ENCODE measurements at regions not wholly inside any gene's neighbourhood (a gene's known extent, or its start where the extent isn't known, plus 50 kb on each side); places are given as distances from the start of the nearest gene placed in this dataset.

- Histone ChIP-seq H3K36me3 (ENCODE audit: control insufficient read depth in 4 of 4, insufficient read depth in 4 of 4, low read length in 3 of 4) (no peaks in the 10 kb centered on the region), H3K27ac (ENCODE audit: insufficient read depth in 1 of 2, low read depth in 1 of 2, low read length in 2 of 2, poor library complexity in 1 of 2, severe bottlenecking in 2 of 2) (no peak overlapping the region), H3K4me1 (ENCODE audit: control extremely low read depth in 1 of 4, control insufficient read depth in 4 of 4, insufficient read depth in 4 of 4, low read length in 3 of 4) (no peaks in the 10 kb centered on the region), H3K9me3 (ENCODE audit: control extremely low read depth in 1 of 5, control insufficient read depth in 4 of 5, insufficient read depth in 2 of 5, low read depth in 1 of 5, low read length in 4 of 5) (no peaks in the 10 kb centered on the region), H3K27me3 (replicated peaks in 2 of 5; ENCODE audit: control insufficient read depth in 4 of 5, insufficient read depth in 5 of 5, low read length in 4 of 5) (peaks cover 0 to 4% (median 0%) of the 10 kb centered on the region in 5 experiments), H3K4me3 (ENCODE audit: control insufficient read depth in 1 of 7, extremely low read depth in 1 of 7, insufficient read depth in 4 of 7, low read depth in 2 of 7, low read length in 6 of 7) (no peak overlapping the region)
- CTCF ChIA-PET = interaction anchor here (1.2 kb wide), 1 partner anchor 25 kb away, joined by 3 read pairs; no protein-coding TSS in a partner anchor
- DNase-seq = peak; percentile 12 to 37 (median 33)
- 21% methylated on average over 11 of the region's 13 CpGs for WGBS (ENCODE audit: insufficient coverage)
- POLR2A ChIA-PET = no interaction called here
These were observed 621.9 kb downstream of the ACTR3B start for GRCh38 chr7:153381275-153382040.

- H3K27ac ChIP-seq (ENCODE audit: insufficient read depth in 1 of 2, low read depth in 1 of 2, low read length in 2 of 2, poor library complexity in 1 of 2, severe bottlenecking in 2 of 2) = no peak overlapping the region
- H3K4me3 ChIP-seq (ENCODE audit: control insufficient read depth in 1 of 7, extremely low read depth in 1 of 7, insufficient read depth in 4 of 7, low read depth in 2 of 7, low read length in 6 of 7) = no peak overlapping the region
- H3K27me3 ChIP-seq (replicated peaks in 2 of 5; ENCODE audit: control insufficient read depth in 4 of 5, insufficient read depth in 5 of 5, low read length in 4 of 5) = peaks cover 0 to 4% (median 0%) of the 10 kb centered on the region in 5 experiments
- DNase-seq = no peak
- ChIA-PET POLR2A (no interaction called here), CTCF (no interaction called here)
- WGBS (ENCODE audit: insufficient coverage) = 71% methylated on average over 2 of the region's 8 CpGs
- no peaks in the 10 kb centered on the region for H3K9me3 ChIP-seq (ENCODE audit: control extremely low read depth in 1 of 5, control insufficient read depth in 4 of 5, insufficient read depth in 2 of 5, low read depth in 1 of 5, low read length in 4 of 5)
- no peaks in the 10 kb centered on the region for H3K36me3 ChIP-seq (ENCODE audit: control insufficient read depth in 4 of 4, insufficient read depth in 4 of 4, low read length in 3 of 4)
- no peaks in the 10 kb centered on the region for H3K4me1 ChIP-seq (ENCODE audit: control extremely low read depth in 1 of 4, control insufficient read depth in 4 of 4, insufficient read depth in 4 of 4, low read length in 3 of 4)
These were observed 623.1 kb downstream of the ACTR3B start for GRCh38 chr7:153382641-153383101.

- CTCF ChIA-PET = no interaction called here
- no peak for DNase-seq
- H3K27me3 ChIP-seq (replicated peaks in 2 of 5; ENCODE audit: control insufficient read depth in 4 of 5, insufficient read depth in 5 of 5, low read length in 4 of 5) = peaks cover 0 to 4% (median 0%) of the 10 kb centered on the region in 5 experiments
- WGBS (ENCODE audit: insufficient coverage) = 88% methylated on average over 1 of the region's 1 CpG
- no peak overlapping the region for H3K27ac ChIP-seq (ENCODE audit: insufficient read depth in 1 of 2, low read depth in 1 of 2, low read length in 2 of 2, poor library complexity in 1 of 2, severe bottlenecking in 2 of 2)
- POLR2A ChIA-PET = no interaction called here
- no peaks in the 10 kb centered on the region for H3K36me3 ChIP-seq (ENCODE audit: control insufficient read depth in 4 of 4, insufficient read depth in 4 of 4, low read length in 3 of 4)
- no peak overlapping the region for H3K4me3 ChIP-seq (ENCODE audit: control insufficient read depth in 1 of 7, extremely low read depth in 1 of 7, insufficient read depth in 4 of 7, low read depth in 2 of 7, low read length in 6 of 7)
- no peaks in the 10 kb centered on the region for H3K4me1 ChIP-seq (ENCODE audit: control extremely low read depth in 1 of 4, control insufficient read depth in 4 of 4, insufficient read depth in 4 of 4, low read length in 3 of 4)
- H3K9me3 ChIP-seq (ENCODE audit: control extremely low read depth in 1 of 5, control insufficient read depth in 4 of 5, insufficient read depth in 2 of 5, low read depth in 1 of 5, low read length in 4 of 5) = peaks cover 0 to 2% (median 0%) of the 10 kb centered on the region in 5 experiments
These were observed 624.2 kb downstream of the ACTR3B start for GRCh38 chr7:153383781-153384180.

GRCh38 chr7:153385502-153385901 is 626.0 kb downstream of the ACTR3B start:
- H3K4me3 ChIP-seq (ENCODE audit: control insufficient read depth in 1 of 7, extremely low read depth in 1 of 7, insufficient read depth in 4 of 7, low read depth in 2 of 7, low read length in 6 of 7) = no peak overlapping the region
- WGBS (ENCODE audit: insufficient coverage) = 83% methylated on average over 1 of the region's 2 CpGs
- ChIA-PET CTCF (interaction anchor here (0.7 to 0.9 kb wide), 2 partner anchors 12 to 260 kb away, joined by 3 read pairs; no protein-coding TSS in a partner anchor), POLR2A (no interaction called here)
- no peaks in the 10 kb centered on the region for H3K4me1 ChIP-seq (ENCODE audit: control extremely low read depth in 1 of 4, control insufficient read depth in 4 of 4, insufficient read depth in 4 of 4, low read length in 3 of 4)
- peaks cover 0 to 4% (median 0%) of the 10 kb centered on the region in 5 experiments for H3K27me3 ChIP-seq (replicated peaks in 2 of 5; ENCODE audit: control insufficient read depth in 4 of 5, insufficient read depth in 5 of 5, low read length in 4 of 5)
- peaks cover 0 to 3% (median 0%) of the 10 kb centered on the region in 5 experiments for H3K9me3 ChIP-seq (ENCODE audit: control extremely low read depth in 1 of 5, control insufficient read depth in 4 of 5, insufficient read depth in 2 of 5, low read depth in 1 of 5, low read length in 4 of 5)
- no peak overlapping the region for H3K27ac ChIP-seq (ENCODE audit: insufficient read depth in 1 of 2, low read depth in 1 of 2, low read length in 2 of 2, poor library complexity in 1 of 2, severe bottlenecking in 2 of 2)
- no peaks in the 10 kb centered on the region for H3K36me3 ChIP-seq (ENCODE audit: control insufficient read depth in 4 of 4, insufficient read depth in 4 of 4, low read length in 3 of 4)
- DNase-seq = no peak

GRCh38 chr7:153386556-153386955 is 627.0 kb downstream of the ACTR3B start:
- H3K36me3 ChIP-seq (ENCODE audit: control insufficient read depth in 4 of 4, insufficient read depth in 4 of 4, low read length in 3 of 4) = no peaks in the 10 kb centered on the region
- ChIA-PET POLR2A (no interaction called here), CTCF (interaction anchor here (0.9 kb wide), 1 partner anchor 11 kb away, joined by 3 read pairs; no protein-coding TSS in a partner anchor)
- 60% methylated on average over 7 of the region's 10 CpGs for WGBS (ENCODE audit: insufficient coverage)
- H3K4me1 ChIP-seq (ENCODE audit: control extremely low read depth in 1 of 4, control insufficient read depth in 4 of 4, insufficient read depth in 4 of 4, low read length in 3 of 4) = no peaks in the 10 kb centered on the region
- no peak overlapping the region for H3K27ac ChIP-seq (ENCODE audit: insufficient read depth in 1 of 2, low read depth in 1 of 2, low read length in 2 of 2, poor library complexity in 1 of 2, severe bottlenecking in 2 of 2)
- DNase-seq = no peak
- peaks cover 0 to 8% (median 0%) of the 10 kb centered on the region in 5 experiments for H3K9me3 ChIP-seq (ENCODE audit: control extremely low read depth in 1 of 5, control insufficient read depth in 4 of 5, insufficient read depth in 2 of 5, low read depth in 1 of 5, low read length in 4 of 5)
- peaks cover 0 to 4% (median 0%) of the 10 kb centered on the region in 5 experiments for H3K27me3 ChIP-seq (replicated peaks in 2 of 5; ENCODE audit: control insufficient read depth in 4 of 5, insufficient read depth in 5 of 5, low read length in 4 of 5)
- no peak overlapping the region for H3K4me3 ChIP-seq (ENCODE audit: control insufficient read depth in 1 of 7, extremely low read depth in 1 of 7, insufficient read depth in 4 of 7, low read depth in 2 of 7, low read length in 6 of 7)

- H3K9me3 ChIP-seq (ENCODE audit: control extremely low read depth in 1 of 5, control insufficient read depth in 4 of 5, insufficient read depth in 2 of 5, low read depth in 1 of 5, low read length in 4 of 5) = peaks cover 0 to 8% (median 2%) of the 10 kb centered on the region in 5 experiments
- H3K36me3 ChIP-seq (ENCODE audit: control insufficient read depth in 4 of 4, insufficient read depth in 4 of 4, low read length in 3 of 4) = no peaks in the 10 kb centered on the region
- H3K27me3 ChIP-seq (replicated peaks in 2 of 5; ENCODE audit: control insufficient read depth in 4 of 5, insufficient read depth in 5 of 5, low read length in 4 of 5) = peaks cover 0 to 2% (median 0%) of the 10 kb centered on the region in 5 experiments
- CTCF ChIA-PET = no interaction called here
- no peak overlapping the region for H3K4me3 ChIP-seq (ENCODE audit: control insufficient read depth in 1 of 7, extremely low read depth in 1 of 7, insufficient read depth in 4 of 7, low read depth in 2 of 7, low read length in 6 of 7)
- POLR2A ChIA-PET = no interaction called here
- H3K4me1 ChIP-seq (ENCODE audit: control extremely low read depth in 1 of 4, control insufficient read depth in 4 of 4, insufficient read depth in 4 of 4, low read length in 3 of 4) = no peaks in the 10 kb centered on the region
- no peak overlapping the region for H3K27ac ChIP-seq (ENCODE audit: insufficient read depth in 1 of 2, low read depth in 1 of 2, low read length in 2 of 2, poor library complexity in 1 of 2, severe bottlenecking in 2 of 2)
- no peak for DNase-seq
These were observed 629.1 kb downstream of the ACTR3B start for GRCh38 chr7:153388611-153389010.

- no peaks in the 10 kb centered on the region for H3K4me1 ChIP-seq (ENCODE audit: control extremely low read depth in 1 of 4, control insufficient read depth in 4 of 4, insufficient read depth in 4 of 4, low read length in 3 of 4)
- POLR2A ChIA-PET = no interaction called here
- H3K27me3 ChIP-seq (replicated peaks in 2 of 5; ENCODE audit: control insufficient read depth in 4 of 5, insufficient read depth in 5 of 5, low read length in 4 of 5) = peaks cover 0 to 2% (median 0%) of the 10 kb centered on the region in 5 experiments
- peaks cover 0 to 8% (median 2%) of the 10 kb centered on the region in 5 experiments for H3K9me3 ChIP-seq (ENCODE audit: control extremely low read depth in 1 of 5, control insufficient read depth in 4 of 5, insufficient read depth in 2 of 5, low read depth in 1 of 5, low read length in 4 of 5)
- H3K36me3 ChIP-seq (ENCODE audit: control insufficient read depth in 4 of 4, insufficient read depth in 4 of 4, low read length in 3 of 4) = no peaks in the 10 kb centered on the region
- no peak for DNase-seq
- no peak overlapping the region for H3K4me3 ChIP-seq (ENCODE audit: control insufficient read depth in 1 of 7, extremely low read depth in 1 of 7, insufficient read depth in 4 of 7, low read depth in 2 of 7, low read length in 6 of 7)
- no peak overlapping the region for H3K27ac ChIP-seq (ENCODE audit: insufficient read depth in 1 of 2, low read depth in 1 of 2, low read length in 2 of 2, poor library complexity in 1 of 2, severe bottlenecking in 2 of 2)
- 100% methylated on average over 3 of the region's 3 CpGs for WGBS (ENCODE audit: insufficient coverage)
- CTCF ChIA-PET = no interaction called here
These were observed 629.7 kb downstream of the ACTR3B start for GRCh38 chr7:153389261-153389660.

Measured in common myeloid progenitor, CD34-positive (primary cell).